OCI-LY1 (cell line): ENCODE measurements at regions not wholly inside any gene's neighbourhood (a gene's known extent, or its start where the extent isn't known, plus 50 kb on each side); places are given as distances from the start of the nearest gene placed in this dataset.

Experiments used
- H2AFZ ChIP-seq: fragments of 200-600 bp; sonication (generic), shearing (Covaris generic); 2 replicates; pipeline ENCODE4 v1.6.0; 2014; ENCODE audit warnings: antibody characterized with exemption, mild to moderate bottlenecking, low read length
- H3F3A ChIP-seq: fragments of 200-600 bp; sonication (generic), shearing (Covaris generic); 2 replicates; pipeline ENCODE4 v1.6.0; 2014; ENCODE audit warnings: mild to moderate bottlenecking, antibody characterized with exemption, low read length, moderate library complexity; ENCODE audit not compliant: insufficient read depth
- H3K27ac ChIP-seq: fragments of 200-600 bp; sonication (generic); 2 replicates; pipeline ENCODE4 v1.5.1; 2014; ENCODE audit warnings: low read length, mixed run types, mild to moderate bottlenecking, low read depth; ENCODE audit not compliant: poor library complexity, severe bottlenecking
- H3K27me3 ChIP-seq: fragments of 200-600 bp; sonication (generic); 2 replicates; pipeline ENCODE4 v1.6.0; 2014; ENCODE audit warnings: antibody characterized with exemption, mild to moderate bottlenecking, low read length, moderate library complexity; ENCODE audit not compliant: insufficient read depth
- H3K36me3 ChIP-seq: fragments of 200-600 bp; sonication (generic); 2 replicates; pipeline ENCODE4 v1.6.1; 2014; ENCODE audit warnings: mild to moderate bottlenecking, antibody characterized with exemption, low read length, moderate library complexity, mixed read lengths; ENCODE audit not compliant: insufficient read depth
- H3K4me1 ChIP-seq: fragments of 200-600 bp; sonication (generic); 2 replicates; pipeline ENCODE4 v1.5.1; 2014; ENCODE audit warnings: mild to moderate bottlenecking, low read length, moderate library complexity; ENCODE audit not compliant: insufficient read depth, severe bottlenecking
- H3K4me2 ChIP-seq: fragments of 200-600 bp; sonication (generic), shearing (Covaris generic); 2 replicates; pipeline ENCODE4 v1.6.1; 2014; ENCODE audit warnings: low read length
- H3K4me3 ChIP-seq: fragments of 200-600 bp; sonication (generic); 2 replicates; pipeline ENCODE4 v1.5.1; 2014; ENCODE audit warnings: low read length, low read depth, mild to moderate bottlenecking, mixed read lengths; ENCODE audit not compliant: poor library complexity, severe bottlenecking
- H3K79me2 ChIP-seq: fragments of 200-600 bp; shearing (Covaris generic); 2 replicates; pipeline ENCODE4 v1.6.1; 2016; ENCODE audit warnings: mixed run types, low read length, mixed read lengths; ENCODE audit not compliant: insufficient read depth
- H3K9ac ChIP-seq: fragments of 200-600 bp; sonication (generic), shearing (Covaris generic); 2 replicates; pipeline ENCODE4 v1.6.1; 2014; ENCODE audit warnings: mild to moderate bottlenecking, low read length, mixed read lengths
- H3K9me2 ChIP-seq: fragments of 200-600 bp; sonication (generic), shearing (Covaris generic); 2 replicates; pipeline ENCODE4 v1.6.1; 2014; ENCODE audit warnings: low read depth, mild to moderate bottlenecking, low read length, mixed read lengths
- H3K9me3 ChIP-seq: fragments of 200-600 bp; shearing (Covaris generic); 2 replicates; pipeline ENCODE4 v1.6.1; 2014; ENCODE audit warnings: low read length, mixed read lengths
- H4K20me1 ChIP-seq: fragments of 200-600 bp; sonication (generic), shearing (Covaris generic); 2 replicates; pipeline ENCODE4 v1.6.0; 2016; ENCODE audit warnings: mild to moderate bottlenecking, low read length; ENCODE audit not compliant: insufficient read depth
- CTCF ChIP-seq: fragments of 200-600 bp; sonication (generic), shearing (Covaris generic); IDR thresholded peaks from 2 replicates; pipeline ENCODE4 v1.5.1; 2017; ENCODE audit warnings: mild to moderate bottlenecking, antibody characterized with exemption, low read length, moderate library complexity, mixed read lengths
- EZH2 ChIP-seq: fragments of 200-600 bp; sonication (generic), shearing (Covaris generic); IDR thresholded peaks from 2 replicates; pipeline ENCODE4 v1.8.0; 2017; ENCODE audit warnings: borderline replicate concordance, mixed run types, mild to moderate bottlenecking, antibody characterized with exemption, low read length, moderate library complexity, mixed read lengths

GRCh38 chr5:143581649-143582048, 178.2 kb upstream of the NR3C1 start:
- no peaks in the 10 kb centered on the region for H3K9me2 ChIP-seq
- H3K27me3 ChIP-seq = no peaks in the 10 kb centered on the region
- no peaks in the 10 kb centered on the region for H3F3A ChIP-seq
- H3K9me3 ChIP-seq = no peaks in the 10 kb centered on the region
- no peak overlapping the region for H3K4me3 ChIP-seq
- TF ChIP-seq EZH2 (no peak), CTCF (no peak)
- no peak overlapping the region for H3K4me2 ChIP-seq
- H3K27ac ChIP-seq = no peak overlapping the region
- H3K36me3 ChIP-seq = no peaks in the 10 kb centered on the region
- no peaks in the 10 kb centered on the region for H4K20me1 ChIP-seq
- H3K4me1 ChIP-seq = peaks cover 44% of the 10 kb centered on the region
- H3K79me2 ChIP-seq = no peaks in the 10 kb centered on the region
- no peak overlapping the region for H3K9ac ChIP-seq
- no peak overlapping the region for H2AFZ ChIP-seq

- H3K79me2 ChIP-seq = no peaks in the 10 kb centered on the region
- no peaks in the 10 kb centered on the region for H3K36me3 ChIP-seq
- no peak overlapping the region for H3K4me2 ChIP-seq
- no peaks in the 10 kb centered on the region for H3F3A ChIP-seq
- H3K27ac ChIP-seq = no peak overlapping the region
- TF ChIP-seq EZH2 (no peak), CTCF (no peak)
- peaks cover 44% of the 10 kb centered on the region for H3K4me1 ChIP-seq
- no peaks in the 10 kb centered on the region for H3K9me3 ChIP-seq
- no peaks in the 10 kb centered on the region for H4K20me1 ChIP-seq
- H3K4me3 ChIP-seq = no peak overlapping the region
- no peak overlapping the region for H2AFZ ChIP-seq
- H3K27me3 ChIP-seq = no peaks in the 10 kb centered on the region
- no peak overlapping the region for H3K9ac ChIP-seq
- H3K9me2 ChIP-seq = no peaks in the 10 kb centered on the region
These were observed 177.7 kb upstream of the NR3C1 start for GRCh38 chr5:143581147-143581546.

GRCh38 chr5:143576711-143577484, 173.4 kb upstream of the NR3C1 start:
- H3F3A ChIP-seq = no peaks in the 10 kb centered on the region
- 0 out of 2 replicates have a peak overlapping the region, but pooled peaks have one; percentile 60 for H2AFZ ChIP-seq
- H3K9ac ChIP-seq = peak overlapping the region; percentile 27
- H3K79me2 ChIP-seq = no peaks in the 10 kb centered on the region
- peak overlapping the region; percentile 77 for H3K27ac ChIP-seq
- TF ChIP-seq CTCF (no peak), EZH2 (no peak)
- no peaks in the 10 kb centered on the region for H3K27me3 ChIP-seq
- peaks cover 60% of the 10 kb centered on the region for H3K4me1 ChIP-seq
- no peak overlapping the region for H3K4me3 ChIP-seq
- H3K4me2 ChIP-seq = peak overlapping the region; percentile 10; the same call in 1 of the 2 replicates
- H4K20me1 ChIP-seq = no peaks in the 10 kb centered on the region
- H3K9me3 ChIP-seq = no peaks in the 10 kb centered on the region
- H3K9me2 ChIP-seq = no peaks in the 10 kb centered on the region
- no peaks in the 10 kb centered on the region for H3K36me3 ChIP-seq
